Middle frontal gyrus (tissue), 1 donor: ENCODE measurements at regions not wholly inside any gene's neighbourhood (a gene's known extent, or its start where the extent isn't known, plus 50 kb on each side); places are given as distances from the start of the nearest gene placed in this dataset.

ENCODE experiments used
- DNase-seq: peaks from one replicate; pipeline ENCODE4 v3.0.0-alpha.2; 2015; ENCODE audit warnings: low spot score; ENCODE audit errors: extremely low spot score

- DNase-seq = no peak
Observed at GRCh38 chr18:2096551-2096950, 474.8 kb downstream of the METTL4 start.

DNA sequence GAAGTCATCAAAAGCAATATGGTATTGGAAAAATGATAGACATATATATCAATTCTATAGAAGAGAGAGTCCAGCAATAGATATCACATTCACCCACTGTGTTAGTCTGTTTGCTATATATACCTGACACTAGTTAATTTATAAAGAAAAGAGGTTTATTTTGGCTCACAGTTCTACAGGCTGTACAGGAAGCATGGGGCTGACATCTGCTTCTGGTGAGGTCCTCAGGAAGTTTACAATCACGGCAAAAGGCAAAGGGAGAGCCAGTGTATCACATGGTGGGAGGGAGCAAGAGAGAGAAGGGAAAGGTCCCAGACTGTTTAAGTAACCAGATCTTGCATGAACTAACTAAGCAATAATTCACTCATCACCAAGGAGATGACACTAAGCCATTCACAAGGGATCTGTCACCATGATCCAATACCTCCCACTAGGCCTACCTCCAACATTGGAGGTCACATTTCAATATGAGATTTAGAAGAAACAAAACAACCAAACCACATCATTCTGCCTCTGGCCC, 470.6 kb downstream of the METTL4 start:
- no peak for DNase-seq

DNA sequence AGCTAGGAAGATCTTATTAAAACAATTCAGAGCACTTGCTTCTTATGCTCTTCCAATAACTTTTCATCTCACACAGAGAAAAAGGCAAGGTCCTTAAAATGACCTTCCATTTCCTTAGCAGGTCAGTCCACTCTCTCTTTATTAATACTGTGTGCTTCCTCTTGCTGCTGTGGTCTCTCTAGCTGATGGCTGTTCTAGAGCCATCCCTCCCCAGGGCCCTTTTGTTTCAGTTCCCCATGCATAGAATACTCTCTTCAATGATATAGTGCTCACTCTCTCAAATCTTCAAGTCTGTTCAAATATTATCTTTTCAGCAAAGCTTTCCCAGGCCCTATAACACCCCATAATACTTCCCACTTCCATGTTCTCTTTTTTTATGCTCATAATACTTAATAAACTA, 469.3 kb downstream of the METTL4 start:
- no peak for DNase-seq

- DNase-seq = no peak
Observed at GRCh38 chr18:2103299-2103698, 468.0 kb downstream of the METTL4 start.

GRCh38 chr18:2104620-2105462, 466.5 kb downstream of the METTL4 start:
- DNase-seq = no peak

GRCh38 chr18:2108591-2108990, 462.7 kb downstream of the METTL4 start:
- DNase-seq = no peak

DNA sequence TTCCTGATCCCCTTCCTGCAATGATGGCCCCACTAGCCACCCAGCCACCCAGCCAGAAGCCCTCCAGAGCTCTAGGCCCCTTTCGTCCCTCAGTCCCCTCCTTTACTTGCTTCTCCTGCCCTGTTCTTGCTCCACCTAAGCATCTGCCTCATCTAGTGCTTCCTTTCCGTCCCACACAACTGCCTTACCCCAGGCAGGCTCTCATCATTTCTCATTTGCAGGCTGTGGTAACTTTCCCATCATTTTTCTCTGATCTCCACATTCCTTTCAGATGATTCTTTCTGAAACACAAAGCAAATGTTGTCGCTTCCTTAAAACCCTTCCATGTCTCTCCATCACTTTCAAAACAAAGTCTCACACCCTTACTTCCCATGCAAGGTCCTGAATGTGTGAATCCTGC, 459.8 kb downstream of the METTL4 start:
- no peak for DNase-seq

DNA sequence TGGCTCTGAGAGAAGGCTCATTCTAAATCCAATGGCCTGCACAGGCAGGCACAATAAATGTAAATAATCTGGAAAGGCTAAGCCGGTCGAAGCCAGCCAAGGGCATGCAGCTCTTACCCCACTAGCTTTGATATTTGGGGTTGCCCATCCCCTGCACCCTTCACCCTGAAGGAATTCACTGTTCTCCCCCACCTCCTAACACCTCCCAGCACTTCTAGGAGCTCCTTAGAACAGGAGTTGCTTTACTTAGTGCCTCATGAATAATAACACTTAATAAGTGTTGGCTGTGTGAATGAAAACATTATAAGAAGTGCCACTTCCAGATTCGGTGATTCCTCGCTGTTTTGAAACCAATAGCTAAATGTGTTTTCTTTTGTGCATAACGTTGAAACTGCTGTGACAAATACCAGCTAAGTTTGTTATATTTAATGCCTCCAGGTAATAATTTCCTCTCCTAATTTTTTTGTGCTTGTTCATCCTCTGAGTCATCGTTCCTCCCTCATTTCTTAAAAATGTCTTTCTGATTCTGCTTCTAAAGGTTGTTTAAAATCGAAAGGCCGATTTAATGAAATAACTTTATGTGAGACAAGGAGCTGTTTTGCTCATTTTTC, 458.8 kb downstream of the METTL4 start:
- DNase-seq = no peak

GRCh38 chr18:2114289-2114688, 457.0 kb downstream of the METTL4 start:
- DNase-seq = no peak

DNA sequence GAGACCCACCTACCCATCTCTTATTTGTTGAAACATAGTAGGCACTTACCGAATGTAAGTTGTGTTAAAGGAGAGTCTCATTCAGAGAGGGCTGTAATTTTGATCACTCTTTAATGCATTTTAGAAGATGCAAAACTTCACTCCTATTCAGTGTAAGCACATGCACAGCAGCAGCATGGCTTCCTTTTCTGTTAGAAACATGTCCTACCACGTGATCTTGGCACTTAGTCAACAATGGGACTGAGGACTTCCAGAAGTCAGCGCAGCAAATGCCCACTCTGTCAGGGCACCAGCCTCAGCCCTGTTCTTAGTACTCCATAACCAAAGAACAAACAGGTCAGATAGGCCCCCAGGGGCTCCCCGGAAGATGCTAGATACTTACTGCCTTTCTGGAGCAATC, 456.5 kb downstream of the METTL4 start:
- DNase-seq = no peak

DNA sequence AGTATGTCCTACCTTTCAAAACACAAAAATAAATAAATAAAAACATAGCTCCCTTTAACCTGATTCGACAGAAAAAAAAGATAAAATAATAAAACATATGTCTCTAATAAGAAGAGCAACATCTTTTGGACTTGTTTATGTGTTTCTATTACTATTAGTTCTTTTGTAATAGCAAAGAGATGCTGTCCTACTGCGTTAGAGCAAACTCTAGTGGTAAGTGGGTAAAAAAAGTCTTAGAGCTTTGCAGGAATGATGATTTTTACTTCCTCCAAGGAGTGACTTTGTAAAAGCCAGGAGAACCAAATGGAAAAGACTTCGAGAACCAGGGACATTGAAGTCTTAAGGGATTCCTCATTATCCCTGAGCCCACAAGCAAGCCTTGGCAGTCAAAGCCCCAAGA, 450.1 kb downstream of the METTL4 start:
- DNase-seq = no peak

DNA sequence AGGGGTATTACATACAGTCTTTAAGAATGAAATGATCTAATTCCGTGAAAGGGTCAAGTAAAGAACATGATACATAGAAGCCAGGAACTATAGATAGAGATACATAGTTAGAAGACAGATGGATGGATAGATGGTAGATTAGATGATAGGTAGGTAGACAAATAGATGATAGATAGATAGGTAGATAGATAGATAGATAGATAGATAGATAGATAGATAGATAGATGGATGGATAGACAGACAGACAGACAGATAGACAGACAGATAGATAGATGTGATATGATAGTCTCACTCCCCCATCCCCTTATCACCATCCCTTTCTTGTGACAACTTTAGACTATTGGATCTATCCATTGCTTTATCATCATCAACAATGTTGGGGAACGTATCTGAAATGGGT, 448.2 kb downstream of the METTL4 start:
- DNase-seq = no peak

GRCh38 chr18:2134364-2134763, 436.9 kb downstream of the METTL4 start:
- DNase-seq = no peak

- DNase-seq = no peak
Observed at GRCh38 chr18:2135309-2135708, 436.0 kb downstream of the METTL4 start.

DNA sequence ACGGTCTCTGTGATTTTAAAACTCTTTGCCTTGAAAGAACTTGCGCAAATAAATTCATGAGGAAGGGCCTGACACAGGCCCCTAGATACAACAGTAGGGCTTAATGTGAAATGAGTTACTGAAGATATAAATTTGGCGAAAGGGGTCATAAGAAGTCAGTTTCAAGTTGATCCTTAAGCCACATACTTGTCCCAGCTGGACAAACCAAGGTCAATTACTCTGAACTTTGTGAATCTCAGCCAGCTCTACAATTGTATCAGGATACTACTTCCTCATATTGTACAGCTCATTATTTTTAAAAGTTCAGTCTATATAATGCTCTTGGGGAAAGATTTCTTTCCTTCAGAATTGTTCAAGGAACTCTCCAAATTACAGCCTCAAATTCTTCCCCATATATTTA, 432.8 kb downstream of the METTL4 start:
- no peak for DNase-seq

DNA sequence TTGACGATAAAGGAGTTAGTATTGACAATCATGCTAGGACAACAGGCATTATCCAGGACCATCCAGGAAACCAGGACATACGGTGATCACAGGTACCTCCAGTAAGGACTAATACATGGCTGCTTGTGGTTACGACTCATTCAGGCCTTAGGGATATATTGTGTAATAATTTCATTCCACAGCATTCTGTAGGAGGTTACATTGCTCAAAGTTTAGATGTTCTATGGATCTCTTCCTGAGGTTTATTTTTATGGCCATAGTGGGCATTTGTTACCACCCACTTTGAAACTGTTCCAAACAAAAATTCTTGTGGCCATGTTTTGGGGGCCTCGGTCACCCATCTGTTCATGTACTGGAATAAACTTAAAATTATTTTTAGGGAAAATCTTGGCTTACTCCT, 431.6 kb downstream of the METTL4 start:
- DNase-seq = peak; percentile 38

- no peak for DNase-seq
Observed at GRCh38 chr18:2143636-2144035, 427.7 kb downstream of the METTL4 start.

- no peak for DNase-seq
Observed at GRCh38 chr18:2144811-2145210, 426.5 kb downstream of the METTL4 start.

- DNase-seq = no peak
Observed at GRCh38 chr18:2146092-2146491, 425.2 kb downstream of the METTL4 start.

GRCh38 chr18:2146754-2147153, 424.6 kb downstream of the METTL4 start:
- no peak for DNase-seq

DNA sequence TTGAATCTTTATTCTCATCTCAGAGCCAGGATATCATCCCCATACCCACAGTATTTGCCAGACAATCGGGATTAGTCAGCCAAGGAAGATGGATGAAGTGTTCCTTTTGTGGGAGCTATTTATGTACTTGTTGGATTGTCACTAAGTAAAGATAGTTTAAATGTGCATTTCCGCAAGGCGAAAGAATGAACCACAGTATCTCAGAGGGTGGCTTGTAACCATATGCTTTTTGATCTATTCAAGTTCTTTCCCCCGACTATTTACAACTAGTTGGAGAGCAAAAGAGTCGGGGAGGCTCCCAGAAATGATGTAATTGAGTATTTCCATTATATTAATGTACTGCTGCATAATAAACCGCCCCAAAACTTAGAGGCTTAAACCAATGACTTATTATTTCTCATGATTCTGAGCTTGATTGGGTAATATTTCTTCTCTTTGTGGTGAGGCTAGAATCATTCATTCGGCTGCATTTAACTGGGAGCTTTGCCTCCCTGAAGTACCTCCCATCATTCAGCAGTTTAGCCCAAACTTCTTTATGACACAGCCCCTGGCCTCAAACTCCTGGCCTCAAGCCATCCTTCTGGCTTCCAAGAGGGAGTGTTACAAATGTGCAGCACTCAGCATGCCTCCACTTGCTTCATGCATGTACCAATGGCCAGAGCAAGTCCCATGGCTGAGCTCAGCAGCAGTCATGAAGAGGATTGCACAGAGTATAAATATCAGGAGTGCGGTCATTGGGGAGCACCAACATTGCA, 423.7 kb downstream of the METTL4 start:
- DNase-seq = no peak

DNA sequence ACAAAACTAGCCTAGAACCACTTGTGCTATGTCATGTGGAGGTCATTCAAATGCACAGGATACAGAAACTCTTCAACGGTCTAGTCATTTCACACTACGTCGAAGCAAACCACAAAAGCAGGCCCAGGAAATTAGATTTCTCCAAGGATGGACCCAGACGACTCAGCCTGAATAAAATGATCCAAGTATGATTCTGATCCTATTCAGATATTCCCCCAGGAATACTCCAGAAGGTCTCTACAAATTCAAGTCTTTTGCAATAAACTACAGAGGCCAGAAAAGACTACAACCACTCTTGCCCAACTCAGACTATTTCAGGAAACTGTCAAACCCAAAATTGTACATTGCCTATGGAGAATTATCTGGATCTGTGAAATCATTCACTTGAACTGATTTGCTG, 422.5 kb downstream of the METTL4 start:
- no peak for DNase-seq
